Duodenal mucosa (tissue), 2 donors: ENCODE measurements at regions not wholly inside any gene's neighbourhood (a gene's known extent, or its start where the extent isn't known, plus 50 kb on each side); places are given as distances from the start of the nearest gene placed in this dataset.

ENCODE experiments used
- H3K27ac ChIP-seq: one replicate; pipeline ENCODE4 v1.7.0; 2013; ENCODE audit warnings: low read depth, low read length
- H3K27me3 ChIP-seq, 2 donors: one replicate each; pipeline ENCODE4 v1.7.0; 2013; ENCODE audit warnings: low read length in 2 of 2, control low read depth in 1 of 2; ENCODE audit not compliant: insufficient read depth in 2 of 2, control insufficient read depth in 1 of 2
- H3K36me3 ChIP-seq, 2 donors: one replicate each; pipeline ENCODE4 v1.7.0; 2013; ENCODE audit warnings: low read length in 2 of 2, control low read depth in 1 of 2; ENCODE audit not compliant: insufficient read depth in 2 of 2, control insufficient read depth in 1 of 2
- H3K4me1 ChIP-seq, 2 donors: one replicate each; pipeline ENCODE4 v1.7.0; 2013; ENCODE audit warnings: low read length in 2 of 2, control low read depth in 1 of 2; ENCODE audit not compliant: insufficient read depth in 2 of 2, control insufficient read depth in 1 of 2
- H3K4me3 ChIP-seq, 2 donors: one replicate each; pipeline ENCODE4 v1.7.0; 2013; ENCODE audit warnings: low read length in 2 of 2, low read depth in 1 of 2
- H3K9ac ChIP-seq, 2 donors: one replicate each; pipeline ENCODE4 v1.7.0; 2013; ENCODE audit warnings: low read length in 2 of 2, low read depth in 1 of 2
- H3K9me3 ChIP-seq, 2 donors: one replicate each; pipeline ENCODE4 v1.7.0; 2013; ENCODE audit warnings: low read length in 2 of 2, control low read depth in 1 of 2; ENCODE audit not compliant: control insufficient read depth in 1 of 2

DNA sequence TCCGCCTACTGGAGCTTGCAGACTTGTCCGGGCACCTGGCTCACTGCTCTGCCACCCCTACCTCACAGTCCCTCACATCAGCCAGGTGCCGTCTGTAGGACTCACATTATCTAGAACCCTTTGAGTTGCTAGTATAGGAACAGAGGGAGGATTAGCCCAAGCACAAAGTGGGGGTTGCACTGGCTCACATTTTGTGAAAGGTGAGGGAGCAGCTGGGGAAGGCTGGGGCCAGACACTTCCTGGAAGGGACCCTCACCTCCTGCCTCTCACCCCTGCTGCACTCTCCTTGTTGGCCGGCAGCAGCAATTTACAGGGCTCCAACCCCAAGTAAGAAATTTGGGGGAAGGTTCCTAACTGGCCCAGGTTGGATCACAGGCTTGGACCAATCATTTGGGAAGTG, 1031.6 kb downstream of the BCL11B start:
- no peaks in the 10 kb centered on the region for H3K9me3 ChIP-seq
- H3K27me3 ChIP-seq: no peaks in the 10 kb centered on the region
- H3K9ac ChIP-seq: no peak overlapping the region
- no peak overlapping the region for H3K27ac ChIP-seq
- H3K36me3 ChIP-seq: no peaks in the 10 kb centered on the region
- H3K4me3 ChIP-seq: no peak overlapping the region
- H3K4me1 ChIP-seq: no peaks in the 10 kb centered on the region

DNA sequence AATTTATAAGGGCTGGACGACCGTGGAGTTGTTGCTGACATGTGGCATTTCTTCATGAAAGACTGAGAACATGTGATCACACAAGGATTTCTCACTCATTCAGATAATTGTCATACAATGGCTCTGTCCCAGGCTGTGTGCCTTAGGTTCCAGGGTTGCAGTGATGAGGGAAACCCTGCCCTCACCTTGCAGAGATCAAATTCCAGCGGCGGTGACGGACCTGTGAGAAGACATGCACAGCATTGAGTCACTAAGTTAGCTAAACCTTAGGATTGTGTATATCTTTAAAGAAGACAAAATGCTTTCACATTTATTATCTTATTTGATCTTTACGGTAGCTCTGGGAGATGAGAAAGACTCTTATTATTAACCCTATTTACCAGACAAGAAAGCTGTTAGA, 1029.1 kb downstream of the BCL11B start:
- no peak overlapping the region for H3K27ac ChIP-seq
- no peak overlapping the region for H3K9ac ChIP-seq
- H3K4me3 ChIP-seq: no peak overlapping the region
- no peaks in the 10 kb centered on the region for H3K36me3 ChIP-seq
- no peaks in the 10 kb centered on the region for H3K27me3 ChIP-seq
- no peaks in the 10 kb centered on the region for H3K4me1 ChIP-seq
- no peaks in the 10 kb centered on the region for H3K9me3 ChIP-seq

DNA sequence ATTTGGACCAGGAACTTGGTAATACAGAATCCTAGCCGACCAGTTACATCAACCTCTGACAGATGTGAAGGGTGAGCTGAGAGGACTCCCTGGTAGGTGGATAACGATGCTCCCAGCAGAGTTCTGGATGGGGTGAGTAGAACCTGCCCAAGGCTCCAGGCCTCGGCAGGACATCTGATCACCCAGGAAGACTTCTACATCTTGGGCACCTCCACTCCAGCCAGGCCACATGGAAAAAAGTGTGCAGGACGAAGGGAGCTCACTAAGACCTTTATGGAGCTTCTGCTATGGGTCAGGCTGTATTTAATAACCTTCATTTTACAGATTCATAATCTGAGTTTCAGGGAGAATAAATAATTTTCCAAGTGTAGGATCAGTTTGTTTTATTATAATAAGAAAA, 1028.7 kb downstream of the BCL11B start:
- no peaks in the 10 kb centered on the region for H3K4me1 ChIP-seq
- H3K27ac ChIP-seq: no peak overlapping the region
- no peak overlapping the region for H3K9ac ChIP-seq
- no peaks in the 10 kb centered on the region for H3K36me3 ChIP-seq
- no peak overlapping the region for H3K4me3 ChIP-seq
- H3K9me3 ChIP-seq: no peaks in the 10 kb centered on the region
- H3K27me3 ChIP-seq: no peaks in the 10 kb centered on the region

- H3K9me3 ChIP-seq: no peaks in the 10 kb centered on the region
- no peak overlapping the region for H3K27ac ChIP-seq
- no peak overlapping the region for H3K4me3 ChIP-seq
- no peaks in the 10 kb centered on the region for H3K36me3 ChIP-seq
- no peaks in the 10 kb centered on the region for H3K27me3 ChIP-seq
- H3K4me1 ChIP-seq: no peaks in the 10 kb centered on the region
- no peak overlapping the region for H3K9ac ChIP-seq
Observed at GRCh38 chr14:98244162-98244948, 1027.6 kb downstream of the BCL11B start.

DNA sequence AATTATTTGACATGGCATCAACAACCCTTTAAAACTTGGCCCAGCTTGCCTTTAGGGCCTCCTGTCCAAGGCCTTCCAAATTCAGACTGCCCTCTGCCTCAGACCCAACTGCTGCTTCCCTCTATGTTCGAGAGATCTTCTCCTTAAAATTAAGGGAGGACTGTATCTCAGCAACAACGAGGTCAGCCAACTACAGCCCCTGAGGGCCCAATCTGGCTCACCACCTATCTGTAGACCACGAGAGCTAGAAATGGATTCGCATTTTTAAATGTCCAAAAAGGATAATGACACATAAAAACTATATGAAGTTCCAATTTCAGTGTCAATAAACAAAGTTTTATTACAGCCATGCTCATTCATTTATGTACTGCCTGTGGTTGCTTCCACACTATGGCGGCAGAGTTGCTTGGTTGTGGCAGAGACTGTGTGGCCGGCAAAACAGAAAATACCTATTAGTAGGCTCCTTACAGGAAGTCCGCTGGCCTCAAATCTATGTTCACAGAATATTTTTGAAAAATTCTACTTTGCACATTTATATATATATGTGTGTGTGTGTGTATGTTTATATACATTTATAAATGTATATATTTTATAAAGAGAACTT, 1026.9 kb downstream of the BCL11B start:
- Histone ChIP-seq H3K4me1 (no peaks in the 10 kb centered on the region), H3K27ac (no peak overlapping the region), H3K4me3 (no peak overlapping the region), H3K27me3 (no peaks in the 10 kb centered on the region), H3K9ac (no peak overlapping the region), H3K36me3 (no peaks in the 10 kb centered on the region), H3K9me3 (no peaks in the 10 kb centered on the region)

GRCh38 chr14:98249057-98249456, 1022.9 kb downstream of the BCL11B start:
- H3K9ac ChIP-seq: no peak overlapping the region
- H3K27ac ChIP-seq: no peak overlapping the region
- no peaks in the 10 kb centered on the region for H3K36me3 ChIP-seq
- H3K4me1 ChIP-seq: no peaks in the 10 kb centered on the region
- H3K4me3 ChIP-seq: no peak overlapping the region
- H3K9me3 ChIP-seq: no peaks in the 10 kb centered on the region
- H3K27me3 ChIP-seq: no peaks in the 10 kb centered on the region

GRCh38 chr14:98249476-98249875, 1022.5 kb downstream of the BCL11B start:
- no peak overlapping the region for H3K4me3 ChIP-seq
- no peaks in the 10 kb centered on the region for H3K4me1 ChIP-seq
- no peaks in the 10 kb centered on the region for H3K9me3 ChIP-seq
- no peaks in the 10 kb centered on the region for H3K27me3 ChIP-seq
- H3K36me3 ChIP-seq: no peaks in the 10 kb centered on the region
- H3K9ac ChIP-seq: no peak overlapping the region
- H3K27ac ChIP-seq: no peak overlapping the region

DNA sequence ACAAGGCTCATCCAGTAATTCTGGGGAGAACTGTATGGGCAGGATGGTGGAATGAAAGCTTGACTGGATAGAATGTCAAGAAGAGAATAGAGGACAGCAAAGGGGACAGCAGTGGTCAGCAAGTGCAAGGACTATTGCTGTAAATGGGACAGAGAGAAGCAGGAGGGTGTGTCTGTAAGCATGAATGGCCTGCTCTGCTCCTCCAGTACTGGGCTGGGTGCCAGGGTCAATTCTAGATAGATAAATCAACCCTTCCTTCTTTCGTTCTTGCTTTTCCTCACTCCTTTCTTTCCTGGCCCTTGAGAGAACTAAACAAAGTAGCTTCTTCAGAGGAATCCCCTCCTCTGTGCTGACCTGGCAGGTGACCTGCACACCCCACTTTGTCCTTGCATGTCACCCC, 1019.2 kb downstream of the BCL11B start:
- H3K9ac ChIP-seq: no peak overlapping the region
- H3K4me3 ChIP-seq: no peak overlapping the region

GRCh38 chr14:98259881-98260280, 1012.1 kb downstream of the BCL11B start:
- Histone ChIP-seq H3K27ac (no peak overlapping the region), H3K36me3 (no peaks in the 10 kb centered on the region), H3K4me3 (no peak overlapping the region), H3K9me3 (no peaks in the 10 kb centered on the region), H3K4me1 (no peaks in the 10 kb centered on the region), H3K27me3 (no peaks in the 10 kb centered on the region), H3K9ac (no peak overlapping the region)

More for the DNA sequence above, 1019.2 kb downstream of the BCL11B start:
- no peaks in the 10 kb centered on the region for H3K36me3 ChIP-seq
- H3K4me1 ChIP-seq: no peaks in the 10 kb centered on the region
- no peaks in the 10 kb centered on the region for H3K9me3 ChIP-seq
- H3K27me3 ChIP-seq: no peaks in the 10 kb centered on the region
- H3K27ac ChIP-seq: no peak overlapping the region

DNA sequence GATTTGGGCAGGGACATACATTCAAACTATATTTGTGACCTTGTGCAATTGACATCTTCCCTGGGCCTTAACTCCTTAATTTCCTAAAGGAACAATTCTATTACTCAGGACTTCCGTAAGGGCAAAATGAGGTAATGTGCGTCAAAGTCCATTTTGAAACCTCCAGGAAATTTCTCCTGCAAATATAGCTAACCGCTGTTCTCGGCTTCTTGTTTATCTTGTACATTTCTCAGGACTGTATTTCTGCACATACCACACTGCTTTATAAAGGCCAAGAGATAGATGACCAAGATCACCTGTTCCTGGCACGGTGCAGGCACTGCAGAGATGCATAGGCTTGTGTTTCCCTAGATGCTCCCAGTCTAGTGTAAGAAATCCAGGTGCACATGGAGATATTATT, 1009.4 kb downstream of the BCL11B start:
- no peaks in the 10 kb centered on the region for H3K9me3 ChIP-seq
- no peaks in the 10 kb centered on the region for H3K27me3 ChIP-seq
- H3K9ac ChIP-seq: no peak overlapping the region
- no peaks in the 10 kb centered on the region for H3K36me3 ChIP-seq
- no peak overlapping the region for H3K4me3 ChIP-seq
- no peaks in the 10 kb centered on the region for H3K4me1 ChIP-seq
- no peak overlapping the region for H3K27ac ChIP-seq
